ENCODE measurements at regions not wholly inside any gene's neighbourhood (a gene's known extent, or its start where the extent isn't known, plus 50 kb on each side); places are given as distances from the start of the nearest gene placed in this dataset.

DNA sequence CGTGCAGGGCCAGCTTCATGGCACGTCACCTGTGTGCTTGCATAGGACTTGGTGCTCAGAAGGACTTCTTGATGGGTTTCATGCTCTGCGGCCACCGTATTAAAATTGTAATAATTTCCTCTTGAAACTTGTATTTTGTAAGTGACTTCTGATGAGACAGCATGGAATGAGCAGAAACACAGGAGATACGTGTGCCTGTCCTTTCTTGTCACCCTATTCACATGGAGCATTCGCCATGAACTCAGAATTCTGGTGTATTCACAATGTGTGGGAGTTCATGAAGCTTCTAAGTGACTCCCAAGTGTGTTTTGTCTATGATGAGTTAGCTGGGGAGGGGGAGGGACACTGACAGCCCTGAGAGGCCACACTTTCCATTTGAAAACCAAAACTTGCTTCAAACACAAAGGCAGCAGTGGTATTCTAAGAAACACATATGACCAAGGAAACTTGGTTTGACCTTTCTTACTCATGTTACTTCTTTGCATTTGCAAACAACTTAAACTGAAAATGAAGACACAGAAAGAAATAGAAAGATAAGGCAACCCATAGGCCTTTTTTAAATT, 92.1 kb upstream of the NEDD9 start:
- intact Hi-C loops (cut with DNase I) = no loop called here
- H3K27ac ChIP-seq (ENCODE audit: low read depth in 1 of 2, low read length in 2 of 2) = no peak overlapping the region
- H3K4me1 ChIP-seq (ENCODE audit: control insufficient read depth in 1 of 2, insufficient read depth in 2 of 2, low read length in 2 of 2) = no peaks in the 10 kb centered on the region
- DNase-seq (no peak), ATAC-seq (ENCODE audit: low FRiP score) (no peak)
- no peaks in the 10 kb centered on the region for H3K9me3 ChIP-seq (ENCODE audit: control insufficient read depth, low read length)
- H3K4me3 ChIP-seq (ENCODE audit: low read length in 2 of 2) = no peak overlapping the region
- 96 to 97% methylated on average over 6 of the region's 6 CpGs for WGBS, 2 donors
- H3K36me3 ChIP-seq (ENCODE audit: control insufficient read depth in 1 of 2, insufficient read depth in 2 of 2, low read length in 1 of 2) = no peaks in the 10 kb centered on the region
- H3K27me3 ChIP-seq (ENCODE audit: control insufficient read depth in 1 of 2, insufficient read depth in 2 of 2, low read length in 1 of 2) = no peaks in the 10 kb centered on the region

DNA sequence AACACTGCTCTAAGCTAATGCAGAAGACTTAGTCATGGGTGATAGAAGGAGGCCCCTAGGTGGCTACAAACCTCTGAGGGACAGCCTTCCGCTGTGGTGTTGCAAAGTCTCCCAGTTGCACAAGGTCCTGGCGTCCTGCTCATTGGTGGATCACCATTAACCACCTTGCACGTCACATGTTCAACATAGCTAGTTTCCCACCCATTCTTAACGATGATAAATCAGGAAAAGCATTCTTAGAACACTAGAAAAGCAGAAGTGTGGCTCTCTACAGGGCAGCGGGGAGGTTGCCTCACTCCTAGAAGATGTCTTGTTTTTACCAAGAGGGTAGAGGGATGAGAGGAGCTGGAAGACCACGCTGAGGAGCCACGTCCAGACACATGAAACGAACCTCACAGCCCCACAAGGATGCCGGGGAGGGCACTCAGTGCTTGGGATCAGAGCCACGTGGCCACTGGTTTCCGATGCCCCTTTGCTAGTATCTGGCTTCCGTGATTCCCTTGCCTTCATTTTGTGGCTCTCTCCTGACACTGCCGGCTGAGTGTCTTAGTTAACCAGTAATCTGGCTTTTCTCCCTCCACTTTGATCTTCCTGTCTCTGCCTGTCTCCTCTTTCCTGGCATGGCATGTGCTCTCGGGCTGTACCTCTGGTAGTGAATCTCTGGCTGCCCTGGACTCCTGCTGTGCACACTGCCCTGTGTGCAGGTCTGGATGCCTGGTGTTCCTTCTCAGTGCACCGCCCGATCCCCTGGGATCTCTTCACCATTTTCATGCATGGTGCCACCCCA, 91.4 kb upstream of the NEDD9 start:
- no peak overlapping the region for H3K4me3 ChIP-seq (ENCODE audit: low read length in 2 of 2)
- no peaks in the 10 kb centered on the region for H3K36me3 ChIP-seq (ENCODE audit: control insufficient read depth in 1 of 2, insufficient read depth in 2 of 2, low read length in 1 of 2)
- ATAC-seq (ENCODE audit: low FRiP score) (no peak), DNase-seq (peak; percentile 72 to 73)
- peaks cover 0 to 3% of the 10 kb centered on the region in 2 donors for H3K4me1 ChIP-seq (ENCODE audit: control insufficient read depth in 1 of 2, insufficient read depth in 2 of 2, low read length in 2 of 2)
- intact Hi-C loops (cut with DNase I) = no loop called here
- no peaks in the 10 kb centered on the region for H3K9me3 ChIP-seq (ENCODE audit: control insufficient read depth, low read length)
- whole genome bisulfite sequencing, 2 donors = 94 to 96% methylated on average over 16 of the region's 16 CpGs
- no peak overlapping the region for H3K27ac ChIP-seq (ENCODE audit: low read depth in 1 of 2, low read length in 2 of 2)
- H3K27me3 ChIP-seq (ENCODE audit: control insufficient read depth in 1 of 2, insufficient read depth in 2 of 2, low read length in 1 of 2) = no peaks in the 10 kb centered on the region

DNA sequence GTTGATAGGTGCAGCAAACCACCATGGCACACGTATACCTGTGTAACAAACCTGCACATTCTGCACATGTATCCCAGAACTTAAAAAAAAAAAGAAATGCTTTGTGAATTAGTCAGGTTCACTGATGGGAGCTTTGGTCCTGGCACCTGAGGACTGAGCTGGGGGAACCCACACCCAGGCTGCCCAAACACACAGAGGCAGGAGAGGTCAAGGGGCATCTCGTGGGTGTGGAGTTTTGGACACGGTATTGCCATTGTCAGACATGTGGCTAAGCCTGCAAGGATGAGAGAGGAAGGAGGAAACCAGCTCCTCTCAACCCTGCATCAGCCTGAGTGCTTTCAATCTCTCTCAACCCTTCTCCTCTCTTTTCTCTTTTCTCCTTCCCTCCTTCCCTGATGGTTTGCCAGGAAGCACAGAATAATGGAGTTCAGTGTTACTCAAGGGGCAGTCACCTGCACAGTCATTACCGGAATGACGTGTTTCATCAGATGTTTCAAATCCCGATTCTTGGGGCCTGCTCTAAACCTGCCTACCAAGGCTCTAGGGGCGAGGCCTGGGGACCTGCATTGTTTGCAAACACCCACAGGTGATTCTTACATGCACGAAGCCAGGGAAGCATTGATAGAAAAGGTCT, 89.9 kb upstream of the NEDD9 start:
- H3K27ac ChIP-seq (ENCODE audit: low read depth in 1 of 2, low read length in 2 of 2) = no peak overlapping the region
- intact Hi-C loops (cut with DNase I) = no loop called here
- no peaks in the 10 kb centered on the region for H3K36me3 ChIP-seq (ENCODE audit: control insufficient read depth in 1 of 2, insufficient read depth in 2 of 2, low read length in 1 of 2)
- no peak for DNase-seq
- no peaks in the 10 kb centered on the region for H3K27me3 ChIP-seq (ENCODE audit: control insufficient read depth in 1 of 2, insufficient read depth in 2 of 2, low read length in 1 of 2)
- peaks cover 0 to 5% of the 10 kb centered on the region in 2 donors for H3K4me1 ChIP-seq (ENCODE audit: control insufficient read depth in 1 of 2, insufficient read depth in 2 of 2, low read length in 2 of 2)
- H3K4me3 ChIP-seq (ENCODE audit: low read length in 2 of 2) = no peak overlapping the region
- ATAC-seq (ENCODE audit: low FRiP score) = no peak
- no peaks in the 10 kb centered on the region for H3K9me3 ChIP-seq (ENCODE audit: control insufficient read depth, low read length)
- 87 to 92% methylated on average over 7 to 8 of the region's 8 CpGs for WGBS, 2 donors

DNA sequence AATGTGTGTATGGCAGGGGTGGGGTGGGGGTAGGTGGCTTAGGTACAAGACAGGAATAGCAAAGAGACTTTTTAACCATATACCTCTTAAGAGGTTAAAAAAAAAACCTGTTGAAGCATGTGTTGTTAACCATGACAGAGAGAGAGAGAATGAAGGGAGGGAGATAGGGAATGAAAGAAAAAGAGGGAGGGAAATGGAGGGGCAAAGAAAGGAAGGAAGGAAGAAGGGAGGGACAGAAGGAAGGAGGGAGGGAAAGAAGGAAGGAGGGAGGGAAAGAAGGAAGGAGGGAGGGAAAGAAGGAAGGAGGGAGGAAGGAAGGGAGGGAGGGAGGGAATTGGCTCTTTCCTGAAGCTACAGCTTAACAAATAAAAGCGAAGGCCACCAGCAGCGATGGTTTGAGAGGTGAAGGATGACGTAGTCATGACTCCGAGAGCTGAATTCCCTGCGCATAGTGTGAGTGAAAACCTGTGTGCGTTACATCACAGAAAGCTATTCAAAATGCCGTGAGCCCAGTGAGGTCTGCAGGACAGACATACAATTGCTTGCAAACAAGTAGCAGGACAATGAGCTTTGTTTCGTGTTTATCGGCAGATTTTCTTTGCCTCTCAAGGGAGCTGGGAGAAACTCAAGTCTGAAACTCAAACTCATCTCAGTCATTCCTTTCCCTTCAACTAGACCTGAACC, 88.6 kb upstream of the NEDD9 start:
- Histone ChIP-seq H3K4me1 (ENCODE audit: control insufficient read depth in 1 of 2, insufficient read depth in 2 of 2, low read length in 2 of 2) (peaks cover 0 to 5% of the 10 kb centered on the region in 2 donors), H3K9me3 (ENCODE audit: control insufficient read depth, low read length) (no peaks in the 10 kb centered on the region), H3K36me3 (ENCODE audit: control insufficient read depth in 1 of 2, insufficient read depth in 2 of 2, low read length in 1 of 2) (no peaks in the 10 kb centered on the region), H3K4me3 (ENCODE audit: low read length in 2 of 2) (no peak overlapping the region), H3K27ac (ENCODE audit: low read depth in 1 of 2, low read length in 2 of 2) (no peak overlapping the region), H3K27me3 (ENCODE audit: control insufficient read depth in 1 of 2, insufficient read depth in 2 of 2, low read length in 1 of 2) (no peaks in the 10 kb centered on the region)
- WGBS, 2 donors = 89 to 90% methylated on average over 9 of the region's 9 CpGs
- ATAC-seq (ENCODE audit: low FRiP score) = no peak
- intact Hi-C loops (cut with DNase I) = no loop called here
- no peak for DNase-seq

- intact Hi-C loops (cut with DNase I) = loop anchor here (1.0 to 5.0 kb wide), 5 partner anchors 35 to 93 kb away; no protein-coding TSS in a partner anchor
- peak overlapping the region in 1 of 2 donors; percentile 56 for H3K27ac ChIP-seq (ENCODE audit: low read depth in 1 of 2, low read length in 2 of 2)
Observed at GRCh38 chr6:11318835-11319813, 86.7 kb upstream of the NEDD9 start.

DNA sequence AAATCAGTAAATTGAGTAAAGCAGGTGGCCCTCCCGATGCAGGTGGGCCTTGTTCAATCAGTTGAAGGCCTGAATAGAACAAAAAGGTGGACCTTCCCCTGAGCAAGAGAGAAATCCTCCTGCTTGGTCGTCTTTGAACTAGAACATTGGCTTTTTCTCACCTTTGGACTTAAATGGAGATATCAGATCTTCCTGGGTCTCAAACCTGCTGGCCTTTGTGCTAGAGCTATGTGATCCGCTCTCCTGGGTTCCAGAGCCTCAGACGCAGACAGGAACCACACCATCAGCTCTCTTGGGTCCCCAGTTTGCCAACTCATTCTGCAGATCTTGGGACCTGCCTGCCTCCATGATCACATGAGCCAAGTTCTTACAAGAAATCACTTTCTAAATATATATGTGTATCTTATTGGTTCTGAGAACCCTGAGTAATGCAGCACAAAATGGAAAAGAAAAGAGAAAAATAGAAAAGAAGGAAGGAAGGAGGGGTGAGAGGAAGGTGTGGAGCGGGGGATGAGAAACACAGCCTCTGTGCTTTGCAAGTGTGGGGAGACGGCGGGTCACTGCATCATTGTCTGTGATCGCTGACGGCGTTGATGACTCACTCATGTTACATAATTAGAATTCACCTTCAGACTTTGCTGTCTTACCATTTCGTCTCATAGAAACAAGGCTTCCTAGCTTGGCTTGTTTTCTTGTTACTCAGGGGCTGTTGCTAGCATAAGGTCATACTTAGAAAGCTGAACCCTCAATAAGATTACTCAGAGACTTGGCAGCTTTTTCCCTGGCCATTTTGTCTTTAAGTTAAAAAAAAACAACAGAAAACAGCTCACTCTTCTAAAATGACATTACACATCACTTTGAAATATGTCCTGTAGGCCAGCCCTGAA, 85.7 kb upstream of the NEDD9 start:
- DNase-seq = peak; percentile 81 to 86
- peak; percentile 85 for ATAC-seq (ENCODE audit: low FRiP score)
- intact Hi-C loops (cut with DNase I) = loop anchor here (1.0 to 5.0 kb wide), 5 partner anchors 36 to 94 kb away; no protein-coding TSS in a partner anchor

More at GRCh38 chr6:11318835-11319813, 86.7 kb upstream of the NEDD9 start:
- H3K4me1 ChIP-seq (ENCODE audit: control insufficient read depth in 1 of 2, insufficient read depth in 2 of 2, low read length in 2 of 2) = peaks cover 0 to 5% of the 10 kb centered on the region in 2 donors
- 63 to 67% methylated on average over 9 of the region's 9 CpGs for WGBS, 2 donors
- H3K9me3 ChIP-seq (ENCODE audit: control insufficient read depth, low read length) = no peaks in the 10 kb centered on the region
- DNase-seq (no peak), ATAC-seq (ENCODE audit: low FRiP score) (no peak)
- H3K36me3 ChIP-seq (ENCODE audit: control insufficient read depth in 1 of 2, insufficient read depth in 2 of 2, low read length in 1 of 2) = no peaks in the 10 kb centered on the region
- no peaks in the 10 kb centered on the region for H3K27me3 ChIP-seq (ENCODE audit: control insufficient read depth in 1 of 2, insufficient read depth in 2 of 2, low read length in 1 of 2)
- H3K4me3 ChIP-seq (ENCODE audit: low read length in 2 of 2) = no peak overlapping the region

GRCh38 chr6:11315743-11316437, 83.4 kb upstream of the NEDD9 start:
- no peak overlapping the region for H3K27ac ChIP-seq (ENCODE audit: low read depth in 1 of 2, low read length in 2 of 2)
- no peaks in the 10 kb centered on the region for H3K36me3 ChIP-seq (ENCODE audit: control insufficient read depth in 1 of 2, insufficient read depth in 2 of 2, low read length in 1 of 2)
- H3K9me3 ChIP-seq (ENCODE audit: control insufficient read depth, low read length) = no peaks in the 10 kb centered on the region
- H3K27me3 ChIP-seq (ENCODE audit: control insufficient read depth in 1 of 2, insufficient read depth in 2 of 2, low read length in 1 of 2) = no peaks in the 10 kb centered on the region
- peaks cover 0 to 5% of the 10 kb centered on the region in 2 donors for H3K4me1 ChIP-seq (ENCODE audit: control insufficient read depth in 1 of 2, insufficient read depth in 2 of 2, low read length in 2 of 2)
- DNase-seq (no peak), ATAC-seq (ENCODE audit: low FRiP score) (no peak)
- intact Hi-C loops (cut with DNase I) = loop anchor here (5.0 kb wide), 4 partner anchors 39 to 96 kb away; no protein-coding TSS in a partner anchor
- no peak overlapping the region for H3K4me3 ChIP-seq (ENCODE audit: low read length in 2 of 2)
- 37 to 48% methylated on average over 5 of the region's 5 CpGs for WGBS, 2 donors

More for the DNA sequence above, 85.7 kb upstream of the NEDD9 start:
- Histone ChIP-seq H3K27ac (ENCODE audit: low read depth in 1 of 2, low read length in 2 of 2) (peak overlapping the region; percentile 18 to 96), H3K4me1 (ENCODE audit: control insufficient read depth in 1 of 2, insufficient read depth in 2 of 2, low read length in 2 of 2) (peaks cover 0 to 5% of the 10 kb centered on the region in 2 donors), H3K9me3 (ENCODE audit: control insufficient read depth, low read length) (no peaks in the 10 kb centered on the region), H3K4me3 (ENCODE audit: low read length in 2 of 2) (no peak overlapping the region), H3K27me3 (ENCODE audit: control insufficient read depth in 1 of 2, insufficient read depth in 2 of 2, low read length in 1 of 2) (no peaks in the 10 kb centered on the region), H3K36me3 (ENCODE audit: control insufficient read depth in 1 of 2, insufficient read depth in 2 of 2, low read length in 1 of 2) (no peaks in the 10 kb centered on the region)
- 23 to 27% methylated on average over 11 of the region's 11 CpGs for WGBS, 2 donors

All from aorta (tissue), 5 donors.